ENCODE measurements at regions not wholly inside any gene's neighbourhood (a gene's known extent, or its start where the extent isn't known, plus 50 kb on each side); places are given as distances from the start of the nearest gene placed in this dataset.

- Mint-ChIP-seq H3K4me3 (no peak overlapping the region), H3K27ac (ENCODE audit: unreplicated experiment) (no peak overlapping the region), H3K4me1 (peaks cover 15% of the 10 kb centered on the region), H3K36me3 (ENCODE audit: low read depth) (peaks cover 3% of the 10 kb centered on the region), H3K9me3 (peaks cover 3% of the 10 kb centered on the region), H3K27me3 (ENCODE audit: low read depth) (no peaks in the 10 kb centered on the region)
- DNase-seq (ENCODE audit: low read depth, low spot score), result no peak
- no peak for TF ChIP-seq CTCF (conservative IDR thresholded peaks at IDR 0.05)
Measured at GRCh38 chr2:167900435-167901114, 346.8 kb downstream of the STK39 start.

GRCh38 chr2:167898340-167898739 is 349.1 kb downstream of the STK39 start:
- no peak overlapping the region for H3K4me3 Mint-ChIP-seq
- peaks cover 15% of the 10 kb centered on the region for H3K4me1 Mint-ChIP-seq
- peaks cover 6% of the 10 kb centered on the region for H3K9me3 Mint-ChIP-seq
- no peak overlapping the region for H3K27ac Mint-ChIP-seq (ENCODE audit: unreplicated experiment)
- TF ChIP-seq CTCF (conservative IDR thresholded peaks at IDR 0.05), result no peak
- peaks cover 3% of the 10 kb centered on the region for H3K36me3 Mint-ChIP-seq (ENCODE audit: low read depth)
- DNase-seq (ENCODE audit: low read depth, low spot score), result no peak
- no peaks in the 10 kb centered on the region for H3K27me3 Mint-ChIP-seq (ENCODE audit: low read depth)

GRCh38 chr2:167891841-167892240 is 355.6 kb downstream of the STK39 start:
- Mint-ChIP-seq H3K27ac (ENCODE audit: unreplicated experiment) (no peak overlapping the region), H3K9me3 (peaks cover 24% of the 10 kb centered on the region), H3K4me1 (no peaks in the 10 kb centered on the region), H3K27me3 (ENCODE audit: low read depth) (no peaks in the 10 kb centered on the region), H3K36me3 (ENCODE audit: low read depth) (peaks cover 13% of the 10 kb centered on the region), H3K4me3 (no peak overlapping the region)
- TF ChIP-seq CTCF (conservative IDR thresholded peaks at IDR 0.05), result no peak
- DNase-seq (ENCODE audit: low read depth, low spot score), result no peak

- Mint-ChIP-seq H3K36me3 (ENCODE audit: low read depth) (peaks cover 10% of the 10 kb centered on the region), H3K9me3 (peaks cover 21% of the 10 kb centered on the region), H3K4me1 (no peaks in the 10 kb centered on the region), H3K4me3 (no peak overlapping the region), H3K27me3 (ENCODE audit: low read depth) (no peaks in the 10 kb centered on the region), H3K27ac (ENCODE audit: unreplicated experiment) (no peak overlapping the region)
- no peak for TF ChIP-seq CTCF (conservative IDR thresholded peaks at IDR 0.05)
- DNase-seq (ENCODE audit: low read depth, low spot score), result no peak
Measured at GRCh38 chr2:167890739-167891138, 356.7 kb downstream of the STK39 start.

- Mint-ChIP-seq H3K4me1 (no peaks in the 10 kb centered on the region), H3K9me3 (peaks cover 6% of the 10 kb centered on the region), H3K27me3 (ENCODE audit: low read depth) (no peaks in the 10 kb centered on the region), H3K27ac (ENCODE audit: unreplicated experiment) (no peak overlapping the region), H3K4me3 (no peak overlapping the region), H3K36me3 (ENCODE audit: low read depth) (no peaks in the 10 kb centered on the region)
- no peak for DNase-seq (ENCODE audit: low read depth, low spot score)
- TF ChIP-seq CTCF (conservative IDR thresholded peaks at IDR 0.05), result no peak
Measured at GRCh38 chr2:167880415-167880814, 367.0 kb downstream of the STK39 start.

All from neural crest cell (in vitro differentiated cells).